H9 (cell line): ENCODE measurements at regions not wholly inside any gene's neighbourhood (a gene's known extent, or its start where the extent isn't known, plus 50 kb on each side); places are given as distances from the start of the nearest gene placed in this dataset.

ENCODE experiments used
- DNase-seq: peaks from one replicate; pipeline ENCODE4 v3.0.0-alpha.2; 2017
- H2AFZ ChIP-seq: one replicate; pipeline ENCODE4 v1.6.1; 2013; ENCODE audit warnings: mild to moderate bottlenecking, low read length, control low read depth, moderate library complexity
- H2AK5ac ChIP-seq: 2 replicates; pipeline ENCODE4 v1.6.1; 2013; ENCODE audit warnings: low read length, control low read depth, mixed read lengths; ENCODE audit not compliant: insufficient read length
- H2BK120ac ChIP-seq: one replicate; pipeline ENCODE4 v1.6.1; 2013; ENCODE audit warnings: low read depth, mild to moderate bottlenecking, low read length, control low read depth, inconsistent platforms; ENCODE audit not compliant: poor library complexity, severe bottlenecking
- H2BK12ac ChIP-seq: 2 replicates; pipeline ENCODE4 v1.6.1; 2013; ENCODE audit warnings: low read length, control low read depth, mixed read lengths, low read depth; ENCODE audit not compliant: insufficient read length
- H2BK15ac ChIP-seq: 2 replicates; pipeline ENCODE4 v1.6.1; 2013; ENCODE audit warnings: low read depth, low read length, control low read depth
- H2BK20ac ChIP-seq: one replicate; pipeline ENCODE4 v1.6.1; 2013; ENCODE audit warnings: low read depth, mild to moderate bottlenecking, low read length, control low read depth, inconsistent platforms; ENCODE audit not compliant: poor library complexity, severe bottlenecking
- H2BK5ac ChIP-seq: 2 replicates; pipeline ENCODE4 v1.6.1; 2013; ENCODE audit warnings: low read length, control low read depth, mixed read lengths; ENCODE audit not compliant: insufficient read length
- H3K14ac ChIP-seq: 2 replicates; pipeline ENCODE4 v1.6.1; 2013; ENCODE audit warnings: low read length, control low read depth; ENCODE audit not compliant: insufficient read depth
- H3K18ac ChIP-seq: 2 replicates; pipeline ENCODE4 v1.6.1; 2013; ENCODE audit warnings: low read depth, mild to moderate bottlenecking, mixed read lengths, low read length, control low read depth; ENCODE audit not compliant: insufficient read length
- H3K23ac ChIP-seq: 2 replicates; pipeline ENCODE4 v1.6.1; 2013; ENCODE audit warnings: low read length, control low read depth, mixed read lengths, low read depth; ENCODE audit not compliant: insufficient read length
- H3K23me2 ChIP-seq: 2 replicates; pipeline ENCODE4 v1.6.1; 2013; ENCODE audit warnings: low read depth, mild to moderate bottlenecking, mixed read lengths, low read length, control low read depth; ENCODE audit not compliant: insufficient read length, poor library complexity, severe bottlenecking
- H3K27ac ChIP-seq: 2 replicates; pipeline ENCODE4 v1.5.1; 2013; ENCODE audit warnings: low read length, control low read depth, mixed read lengths, low read depth; ENCODE audit not compliant: insufficient read length
- H3K27me3 ChIP-seq: 2 replicates; pipeline ENCODE4 v1.6.1; 2013; ENCODE audit warnings: low read length, control low read depth, inconsistent platforms; ENCODE audit not compliant: insufficient read depth
- H3K4ac ChIP-seq: 2 replicates; pipeline ENCODE4 v1.6.1; 2013; ENCODE audit warnings: low read depth, mild to moderate bottlenecking, control low read depth, inconsistent platforms, low read length, moderate library complexity
- H3K4me1 ChIP-seq: 2 replicates; pipeline ENCODE4 v1.6.1; 2013; ENCODE audit warnings: low read length, control low read depth, inconsistent platforms; ENCODE audit not compliant: insufficient read depth
- H3K4me2 ChIP-seq: 2 replicates; pipeline ENCODE4 v1.6.1; 2013; ENCODE audit warnings: low read length, control low read depth, mixed read lengths; ENCODE audit not compliant: insufficient read length, insufficient read depth
- H3K56ac ChIP-seq: 2 replicates; pipeline ENCODE4 v1.6.1; 2013; ENCODE audit warnings: low read depth, mild to moderate bottlenecking, mixed read lengths, low read length, control low read depth; ENCODE audit not compliant: insufficient read length
- H3K79me1 ChIP-seq: 2 replicates; pipeline ENCODE4 v1.6.1; 2013; ENCODE audit warnings: low read depth, mild to moderate bottlenecking, moderate library complexity, low read length, control low read depth, inconsistent platforms; ENCODE audit not compliant: insufficient read depth, poor library complexity, severe bottlenecking
- H3K79me2 ChIP-seq: 2 replicates; pipeline ENCODE4 v1.6.1; 2013; ENCODE audit warnings: low read length, control low read depth, inconsistent platforms; ENCODE audit not compliant: insufficient read depth
- H3K9ac ChIP-seq: 2 replicates; pipeline ENCODE4 v1.6.1; 2013; ENCODE audit warnings: low read length, control low read depth, mixed read lengths; ENCODE audit not compliant: insufficient read length; ENCODE audit errors: extremely low read depth
- H3K9me3 ChIP-seq: one replicate; pipeline ENCODE4 v1.6.1; 2013; ENCODE audit warnings: low read depth, low read length, inconsistent platforms; ENCODE audit not compliant: control insufficient read depth
- H3T11ph ChIP-seq: one replicate; pipeline ENCODE4 v1.6.1; 2013; ENCODE audit warnings: mild to moderate bottlenecking, low read length, control low read depth, inconsistent platforms
- H4K20me1 ChIP-seq: one replicate; pipeline ENCODE4 v1.6.1; 2013; ENCODE audit not compliant: control insufficient read depth, insufficient read length, insufficient read depth
- H4K5ac ChIP-seq: 2 replicates; pipeline ENCODE4 v1.6.1; 2013; ENCODE audit warnings: low read depth, mild to moderate bottlenecking, mixed read lengths, low read length, control low read depth; ENCODE audit not compliant: insufficient read length
- H4K8ac ChIP-seq: replicated peaks from 2 replicates; pipeline ENCODE4 v1.6.1; 2013; ENCODE audit warnings: low read length, control low read depth, mixed read lengths, low read depth; ENCODE audit not compliant: insufficient read length
- H4K91ac ChIP-seq: 2 replicates; pipeline ENCODE4 v1.6.1; 2013; ENCODE audit warnings: low read depth, mild to moderate bottlenecking, moderate library complexity, mixed read lengths, low read length, control low read depth; ENCODE audit not compliant: insufficient read length
- H3K27ac Mint-ChIP-seq, 3 experiments: 2 replicates in 2 of 3; 3 replicates in 1 of 3; pipeline ENCODE4 v1.8.0; 2020 to 2021; ENCODE audit warnings: mixed read lengths in 3 of 3, mild to moderate bottlenecking in 1 of 3, moderate library complexity in 1 of 3
- H3K27me3 Mint-ChIP-seq: 2 replicates; pipeline ENCODE4 v1.8.0; 2021; ENCODE audit warnings: low read depth, mild to moderate bottlenecking, moderate library complexity, mixed read lengths
- H3K36me3 Mint-ChIP-seq, 3 experiments: 2 replicates in 2 of 3; 3 replicates in 1 of 3; pipeline ENCODE4 v1.8.0; 2020 to 2021; ENCODE audit warnings: low read depth in 3 of 3, mixed read lengths in 3 of 3; ENCODE audit not compliant: insufficient read depth in 1 of 3
- H3K4me1 Mint-ChIP-seq, 2 experiments: 2 replicates each; pipeline ENCODE4 v1.8.0; 2020; ENCODE audit warnings: mixed read lengths in 2 of 2
- H3K4me3 Mint-ChIP-seq, 2 experiments: 2 replicates in 1 of 2; 3 replicates in 1 of 2; pipeline ENCODE4 v1.8.0; 2020 to 2021; ENCODE audit warnings: mild to moderate bottlenecking in 2 of 2, mixed read lengths in 2 of 2, moderate library complexity in 1 of 2
- H3K9me3 Mint-ChIP-seq, 2 experiments: 2 replicates in 1 of 2; 3 replicates in 1 of 2; pipeline ENCODE4 v1.8.0; 2020; ENCODE audit warnings: mild to moderate bottlenecking in 2 of 2, mixed read lengths in 2 of 2, moderate library complexity in 1 of 2
- CTCF ChIP-seq: fragments of 200-600 bp; sonication (generic); conservative IDR thresholded peaks from 3 replicates; pipeline ENCODE4 v1.8.0; 2021; ENCODE audit warnings: antibody characterized with exemption, mild to moderate bottlenecking
- WGBS: extraction: QIAGEN DNeasy Blood & Tissue Kit; methylation state at CpG from one replicate; pipeline ENCODE4 v1.1.7; 2013; ENCODE audit warnings: missing lambda C conversion rate, low lambda C conversion rate, mixed read lengths; ENCODE audit not compliant: insufficient read length; ENCODE audit errors: extremely low coverage; 5-methylcytosine and 5-hydroxymethylcytosine counted together

- H3K4ac ChIP-seq = no peak overlapping the region
- Mint-ChIP-seq H3K36me3 (no peaks in the 10 kb centered on the region), H3K27me3 (no peaks in the 10 kb centered on the region), H3K27ac (no peak overlapping the region), H3K9me3 (no peaks in the 10 kb centered on the region), H3K4me1 (no peaks in the 10 kb centered on the region), H3K4me3 (no peak overlapping the region)
- no peaks in the 10 kb centered on the region for H3K27me3 ChIP-seq
- no peak for TF ChIP-seq CTCF
- H2AFZ ChIP-seq = no peak overlapping the region
- no peaks in the 10 kb centered on the region for H3K79me1 ChIP-seq
- H3K18ac ChIP-seq = no peak overlapping the region
- no peak overlapping the region for H2AK5ac ChIP-seq
- no peak overlapping the region for H3T11ph ChIP-seq
- no peak overlapping the region for H3K9ac ChIP-seq
- no peak overlapping the region for H3K14ac ChIP-seq
- H4K20me1 ChIP-seq = no peaks in the 10 kb centered on the region
- H3K23ac ChIP-seq = no peak overlapping the region
- no peak overlapping the region for H2BK5ac ChIP-seq
- no peaks in the 10 kb centered on the region for H3K4me1 ChIP-seq
- no peak overlapping the region for H3K4me2 ChIP-seq
- H4K8ac ChIP-seq = no peak overlapping the region
- no CpG with 5 or more reads among the region's 4 CpGs for WGBS
- no peak overlapping the region for H4K5ac ChIP-seq
- H2BK12ac ChIP-seq = no peak overlapping the region
- no peak overlapping the region for H2BK120ac ChIP-seq
- no peaks in the 10 kb centered on the region for H3K9me3 ChIP-seq
- no peak for DNase-seq
- H3K79me2 ChIP-seq = no peaks in the 10 kb centered on the region
- no peak overlapping the region for H3K56ac ChIP-seq
- H3K23me2 ChIP-seq = no peaks in the 10 kb centered on the region
- no peak overlapping the region for H2BK15ac ChIP-seq
- H4K91ac ChIP-seq = no peak overlapping the region
- H2BK20ac ChIP-seq = no peak overlapping the region
- H3K27ac ChIP-seq = no peak overlapping the region
Measured at GRCh38 chr10:88092265-88092664, 228.8 kb downstream of the PTEN start.
